ENCODE measurements at regions not wholly inside any gene's neighbourhood (a gene's known extent, or its start where the extent isn't known, plus 50 kb on each side); places are given as distances from the start of the nearest gene placed in this dataset.

GRCh38 chr1:83802460-83803152 lies 196.3 kb downstream of the TTLL7 start:
- no peak for TF ChIP-seq POLR2A (IDR thresholded peaks at IDR 0.05)
- no peak for TF ChIP-seq POLR2AphosphoS5 (IDR thresholded peaks at IDR 0.05)
- TF ChIP-seq, protein P1, sequence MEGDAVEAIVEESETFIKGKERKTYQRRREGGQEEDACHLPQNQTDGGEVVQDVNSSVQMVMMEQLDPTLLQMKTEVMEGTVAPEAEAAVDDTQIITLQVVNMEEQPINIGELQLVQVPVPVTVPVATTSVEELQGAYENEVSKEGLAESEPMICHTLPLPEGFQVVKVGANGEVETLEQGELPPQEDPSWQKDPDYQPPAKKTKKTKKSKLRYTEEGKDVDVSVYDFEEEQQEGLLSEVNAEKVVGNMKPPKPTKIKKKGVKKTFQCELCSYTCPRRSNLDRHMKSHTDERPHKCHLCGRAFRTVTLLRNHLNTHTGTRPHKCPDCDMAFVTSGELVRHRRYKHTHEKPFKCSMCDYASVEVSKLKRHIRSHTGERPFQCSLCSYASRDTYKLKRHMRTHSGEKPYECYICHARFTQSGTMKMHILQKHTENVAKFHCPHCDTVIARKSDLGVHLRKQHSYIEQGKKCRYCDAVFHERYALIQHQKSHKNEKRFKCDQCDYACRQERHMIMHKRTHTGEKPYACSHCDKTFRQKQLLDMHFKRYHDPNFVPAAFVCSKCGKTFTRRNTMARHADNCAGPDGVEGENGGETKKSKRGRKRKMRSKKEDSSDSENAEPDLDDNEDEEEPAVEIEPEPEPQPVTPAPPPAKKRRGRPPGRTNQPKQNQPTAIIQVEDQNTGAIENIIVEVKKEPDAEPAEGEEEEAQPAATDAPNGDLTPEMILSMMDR (IDR thresholded peaks at IDR 0.05): no peak
- no peak for TF ChIP-seq EP300 (IDR thresholded peaks at IDR 0.05; ENCODE audit: low read depth)
